GM10266 (cell line): ENCODE measurements at regions not wholly inside any gene's neighbourhood (a gene's known extent, or its start where the extent isn't known, plus 50 kb on each side); places are given as distances from the start of the nearest gene placed in this dataset.
"Not testable (repeated sequence)": the region's sequence is repeated elsewhere in the genome, so short reads cannot be mapped to it uniquely, and the experiment has no call there.

Source experiments
- DNase-seq: peaks from one replicate; pipeline ENCODE4 v3.0.0; 2012; ENCODE audit errors: extremely low spot score
- CTCF ChIP-seq: IDR thresholded peaks from 2 replicates; pipeline ENCODE4 v1.5.1; 2012; ENCODE audit warnings: mild to moderate bottlenecking, low read depth; ENCODE audit not compliant: control insufficient read depth, insufficient read depth; ENCODE audit errors: missing control alignments

- DNase-seq: no peak
- TF ChIP-seq CTCF: no peak
Observed at GRCh38 chr1:185549906-185550305, 184.3 kb upstream of the HMCN1 start.

GRCh38 chr1:185546029-185546428 is 188.2 kb upstream of the HMCN1 start:
- no peak for DNase-seq
- no peak for TF ChIP-seq CTCF

GRCh38 chr1:185541871-185542301 is 192.3 kb upstream of the HMCN1 start:
- no peak for TF ChIP-seq CTCF
- no peak for DNase-seq

- TF ChIP-seq CTCF: no peak
- no peak for DNase-seq
Observed at GRCh38 chr1:185540295-185540694, 193.9 kb upstream of the HMCN1 start.

GRCh38 chr1:185539277-185539943 is 194.8 kb upstream of the HMCN1 start:
- TF ChIP-seq CTCF: no peak
- DNase-seq: no peak

- DNase-seq: not testable (repeated sequence)
Observed at GRCh38 chr1:185538309-185538898, 195.8 kb upstream of the HMCN1 start.

GRCh38 chr1:185537596-185537995 is 196.6 kb upstream of the HMCN1 start:
- no peak for TF ChIP-seq CTCF
- DNase-seq: no peak

- no peak for DNase-seq
- no peak for TF ChIP-seq CTCF
Observed at GRCh38 chr1:185536165-185536920, 197.8 kb upstream of the HMCN1 start.
